Astrocyte of the spinal cord (primary cell): ENCODE measurements at regions not wholly inside any gene's neighbourhood (a gene's known extent, or its start where the extent isn't known, plus 50 kb on each side); places are given as distances from the start of the nearest gene placed in this dataset.

Experiments used
- DNase-seq: peaks from one replicate; pipeline ENCODE4 v3.0.0; 2011; ENCODE audit warnings: low read depth, low spot score
- H3K4me3 ChIP-seq: 2 replicates; pipeline ENCODE4 v1.5.1; 2011; ENCODE audit warnings: low read depth, mild to moderate bottlenecking, low read length, moderate library complexity
- in situ Hi-C: cut with HindIII; loops from 2 replicates; pipeline ENCODE4 v1.10.0; 2017; ENCODE audit warnings: low sequenced_read_pairs
- TF ChIP-seq, protein P1 (sequence below): IDR thresholded peaks from 2 replicates; pipeline ENCODE4 v1.5.1; 2012; ENCODE audit warnings: low read depth, mild to moderate bottlenecking, low read length, inconsistent platforms

DNA sequence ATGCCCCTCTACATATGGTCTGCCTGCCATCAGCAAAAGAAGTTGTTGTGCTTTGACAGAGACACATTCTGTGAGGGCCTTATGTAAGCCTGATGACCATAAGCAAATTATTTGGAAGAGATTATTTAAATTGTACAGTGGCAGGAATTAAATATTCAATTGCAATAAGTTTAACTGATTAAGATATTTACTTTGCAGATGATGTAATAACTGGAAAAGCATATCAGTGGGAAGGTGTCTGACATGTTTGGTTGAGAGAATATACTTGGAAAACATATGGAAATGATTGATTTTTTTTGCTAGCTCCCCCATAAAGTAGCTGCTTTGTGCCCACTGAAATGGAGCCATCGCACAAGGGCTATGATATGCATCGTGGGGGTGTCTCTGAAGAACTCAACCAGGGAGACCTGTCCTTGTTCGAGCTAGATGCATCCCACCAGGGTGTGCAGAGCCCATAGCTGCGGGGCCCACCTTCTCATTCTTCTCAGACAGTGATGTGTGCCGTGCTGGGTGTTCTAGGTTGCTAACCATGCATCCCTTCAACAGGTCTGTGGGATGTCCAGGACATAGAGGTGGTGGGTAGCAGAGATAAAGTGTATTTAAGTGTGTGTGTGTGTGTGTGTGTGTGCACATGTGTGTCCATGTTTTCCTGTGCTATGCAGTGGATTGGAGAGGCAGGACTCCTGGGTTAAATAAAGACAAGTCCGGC is 90.4 kb upstream of the PARD3B start:
- TF ChIP-seq, protein P1, sequence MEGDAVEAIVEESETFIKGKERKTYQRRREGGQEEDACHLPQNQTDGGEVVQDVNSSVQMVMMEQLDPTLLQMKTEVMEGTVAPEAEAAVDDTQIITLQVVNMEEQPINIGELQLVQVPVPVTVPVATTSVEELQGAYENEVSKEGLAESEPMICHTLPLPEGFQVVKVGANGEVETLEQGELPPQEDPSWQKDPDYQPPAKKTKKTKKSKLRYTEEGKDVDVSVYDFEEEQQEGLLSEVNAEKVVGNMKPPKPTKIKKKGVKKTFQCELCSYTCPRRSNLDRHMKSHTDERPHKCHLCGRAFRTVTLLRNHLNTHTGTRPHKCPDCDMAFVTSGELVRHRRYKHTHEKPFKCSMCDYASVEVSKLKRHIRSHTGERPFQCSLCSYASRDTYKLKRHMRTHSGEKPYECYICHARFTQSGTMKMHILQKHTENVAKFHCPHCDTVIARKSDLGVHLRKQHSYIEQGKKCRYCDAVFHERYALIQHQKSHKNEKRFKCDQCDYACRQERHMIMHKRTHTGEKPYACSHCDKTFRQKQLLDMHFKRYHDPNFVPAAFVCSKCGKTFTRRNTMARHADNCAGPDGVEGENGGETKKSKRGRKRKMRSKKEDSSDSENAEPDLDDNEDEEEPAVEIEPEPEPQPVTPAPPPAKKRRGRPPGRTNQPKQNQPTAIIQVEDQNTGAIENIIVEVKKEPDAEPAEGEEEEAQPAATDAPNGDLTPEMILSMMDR, result no peak
- H3K4me3 ChIP-seq, result no peak overlapping the region
- no peak for DNase-seq
- in situ Hi-C loops, result no loop called here

DNA sequence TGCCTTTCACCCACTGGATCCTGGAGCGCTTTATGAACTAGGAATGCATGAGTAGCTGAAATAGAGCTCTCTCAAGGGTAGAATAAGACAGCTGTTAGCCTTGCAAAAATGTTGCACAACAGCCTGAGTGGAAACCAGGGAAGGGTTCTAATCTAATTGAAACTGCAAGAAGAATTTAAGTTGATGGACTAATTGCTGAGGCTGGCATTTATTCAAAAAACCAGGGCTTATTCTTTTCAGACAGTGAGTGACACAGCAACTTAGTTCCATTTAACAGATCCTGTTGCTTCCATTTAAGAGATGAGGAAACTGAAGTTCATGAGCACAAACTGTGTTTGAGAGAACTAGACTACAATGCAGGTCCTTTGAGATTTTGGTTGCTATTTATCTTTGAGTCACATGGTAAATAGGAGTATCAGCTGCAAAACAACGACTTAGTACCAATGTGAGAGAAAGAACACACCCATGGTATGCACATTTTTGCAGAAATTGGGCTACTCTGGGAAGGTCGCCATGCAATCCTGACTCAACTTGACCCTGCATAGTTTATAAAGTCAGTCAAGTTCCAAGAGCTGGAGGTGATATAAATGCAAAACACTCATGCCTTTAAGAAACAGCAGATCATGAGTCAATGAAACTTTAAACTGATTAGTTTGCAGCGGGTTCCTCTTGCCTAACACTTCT is 76.4 kb upstream of the PARD3B start:
- no peak overlapping the region for H3K4me3 ChIP-seq
- DNase-seq, result peak; percentile 59
- in situ Hi-C loops, result no loop called here
- TF ChIP-seq, protein P1, result no peak

DNA sequence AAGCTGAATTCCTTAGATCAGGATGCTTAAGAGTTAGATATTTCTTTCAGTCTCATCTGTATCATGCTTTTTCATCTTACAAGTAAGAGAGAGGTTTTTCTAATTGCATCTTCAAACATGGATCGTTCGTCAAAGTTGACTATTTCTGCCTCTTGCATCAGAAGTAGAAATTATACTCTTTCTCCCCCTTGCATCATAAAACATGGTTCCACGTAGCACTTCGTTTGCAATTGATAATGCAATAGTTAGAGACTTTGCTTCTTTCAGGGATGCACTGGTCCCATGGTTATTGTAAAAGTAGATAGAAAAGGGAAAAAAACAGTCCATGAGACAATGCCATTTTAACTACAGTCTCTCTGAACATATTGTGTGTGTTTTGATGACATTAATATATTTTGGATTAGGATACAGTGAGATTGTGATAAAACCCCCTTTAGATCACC is 75.1 kb upstream of the PARD3B start:
- no peak overlapping the region for H3K4me3 ChIP-seq
- no peak for DNase-seq
- TF ChIP-seq, protein P1, result no peak
- in situ Hi-C loops, result no loop called here

DNA sequence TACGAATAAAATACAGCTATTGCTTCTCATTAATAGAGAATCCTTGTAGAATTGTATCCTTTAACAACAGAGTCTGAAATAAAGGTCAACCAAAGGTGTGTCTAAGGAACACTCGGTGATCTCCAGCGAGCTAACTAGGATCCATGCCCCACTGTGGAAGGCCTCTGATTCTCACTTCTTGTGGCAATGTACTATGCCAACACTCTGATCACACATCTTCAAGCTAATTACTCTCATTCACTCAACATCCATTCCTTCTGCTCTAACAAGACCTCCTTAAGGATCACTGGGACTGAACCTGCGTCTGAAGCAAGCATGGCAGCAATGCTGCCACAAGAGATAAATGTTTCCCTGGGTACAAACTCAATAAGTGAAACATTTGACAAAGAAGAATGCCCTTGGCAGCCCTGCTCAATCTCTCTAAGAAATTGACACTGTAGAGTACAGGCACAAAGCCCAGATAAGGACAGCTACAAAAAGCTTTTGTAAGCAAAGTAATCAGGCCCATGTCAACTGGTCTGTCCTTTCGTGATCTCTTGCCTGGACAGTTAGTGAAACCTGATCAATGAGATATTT is 74.6 kb upstream of the PARD3B start:
- no peak overlapping the region for H3K4me3 ChIP-seq
- TF ChIP-seq, protein P1, result no peak
- DNase-seq, result no peak
- in situ Hi-C loops, result no loop called here

DNA sequence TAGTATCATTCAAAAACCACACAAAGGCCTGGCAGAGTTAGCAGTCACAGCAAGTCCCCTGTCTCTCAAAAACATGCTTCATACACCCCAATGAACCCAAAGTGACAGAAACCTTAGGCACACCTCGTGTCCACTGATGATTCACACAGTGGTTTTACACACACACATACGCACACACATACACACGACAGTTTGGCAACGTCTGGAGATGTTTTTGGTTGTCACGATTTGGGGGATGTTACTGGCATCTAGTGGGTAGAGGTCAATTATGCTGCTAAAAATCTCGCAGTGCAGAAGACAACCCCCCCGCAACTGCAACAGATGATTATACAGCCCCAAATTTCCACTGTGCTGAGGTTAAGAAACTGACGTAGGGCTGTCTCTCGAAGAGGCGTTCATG is 72.9 kb upstream of the PARD3B start:
- H3K4me3 ChIP-seq, result no peak overlapping the region
- TF ChIP-seq, protein P1, result no peak
- DNase-seq, result no peak
- in situ Hi-C loops, result no loop called here

DNA sequence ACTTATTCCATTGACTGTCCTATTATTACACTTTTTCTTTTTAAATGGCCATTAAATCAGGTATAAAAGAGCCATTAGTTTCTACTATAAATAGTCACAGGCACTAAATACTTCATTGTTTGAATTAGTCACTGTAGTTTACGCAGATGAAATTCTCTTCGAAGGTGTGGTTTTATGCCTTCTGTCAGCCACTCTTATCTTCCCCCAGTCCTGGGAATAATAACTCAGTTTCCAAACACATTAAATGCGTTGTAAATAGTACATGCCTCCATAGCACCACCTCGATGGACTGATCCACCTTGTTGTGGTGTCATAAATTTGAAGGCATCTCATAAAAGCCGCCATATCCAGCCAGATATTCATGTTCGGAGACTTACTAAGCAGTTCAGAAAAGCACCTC is 72.1 kb upstream of the PARD3B start:
- in situ Hi-C loops, result no loop called here
- DNase-seq, result no peak
- no peak overlapping the region for H3K4me3 ChIP-seq
- TF ChIP-seq, protein P1, result no peak
